HG03432 (cell line): ENCODE measurements at regions not wholly inside any gene's neighbourhood (a gene's known extent, or its start where the extent isn't known, plus 50 kb on each side); places are given as distances from the start of the nearest gene placed in this dataset.
A peak's percentile ranks its signal among the peaks of the same experiment; 100 is the strongest.
"Not testable (repeated sequence)": the region's sequence is repeated elsewhere in the genome, so short reads cannot be mapped to it uniquely, and the experiment has no call there.

Source experiments
- ATAC-seq: cut with Tn5 transposase; IDR thresholded peaks from one replicate; pipeline ENCODE4 v1.9.1; 2021; ENCODE audit warnings: mild to moderate bottlenecking, moderate library complexity; ENCODE audit not compliant: unreplicated experiment

DNA sequence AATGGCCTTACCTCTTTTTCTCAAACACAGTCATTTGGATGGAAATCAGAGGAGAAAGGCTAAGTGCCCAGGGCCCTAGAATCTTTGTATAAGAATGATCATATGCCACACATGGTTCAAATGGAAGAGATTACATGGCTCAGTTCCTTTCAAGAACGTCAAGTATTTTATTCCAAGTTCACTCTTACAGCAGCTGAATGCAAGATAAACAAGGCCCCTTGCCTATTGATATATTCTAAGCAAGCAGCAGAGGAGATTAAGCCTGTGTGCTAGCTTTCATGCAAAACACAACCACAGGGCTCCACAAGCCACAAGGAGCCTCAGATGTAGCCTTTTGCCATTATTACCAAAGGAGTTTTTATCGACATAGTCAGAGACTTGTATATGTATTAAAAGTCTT is 55.3 kb upstream of the SLCO6A1 start:
- ATAC-seq = no peak

DNA sequence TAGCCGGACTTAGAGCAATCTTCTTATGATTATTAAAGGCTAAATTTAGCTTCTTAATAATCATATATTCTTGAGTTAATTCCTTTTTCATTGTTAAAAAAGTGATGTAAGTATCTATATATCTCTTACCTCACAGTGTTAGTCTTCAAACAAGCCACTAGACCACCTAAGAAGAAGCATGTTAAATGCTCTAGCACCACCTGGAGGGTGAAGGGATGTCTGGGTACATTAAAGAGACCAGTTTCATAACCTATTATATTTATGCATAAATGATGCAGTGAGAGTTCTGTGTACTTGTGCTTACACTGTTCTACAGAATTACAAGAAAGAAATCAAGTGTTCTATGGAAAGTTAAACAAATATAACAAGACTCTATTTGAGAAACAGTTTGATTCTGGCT is 55.9 kb upstream of the SLCO6A1 start:
- no peak for ATAC-seq

DNA sequence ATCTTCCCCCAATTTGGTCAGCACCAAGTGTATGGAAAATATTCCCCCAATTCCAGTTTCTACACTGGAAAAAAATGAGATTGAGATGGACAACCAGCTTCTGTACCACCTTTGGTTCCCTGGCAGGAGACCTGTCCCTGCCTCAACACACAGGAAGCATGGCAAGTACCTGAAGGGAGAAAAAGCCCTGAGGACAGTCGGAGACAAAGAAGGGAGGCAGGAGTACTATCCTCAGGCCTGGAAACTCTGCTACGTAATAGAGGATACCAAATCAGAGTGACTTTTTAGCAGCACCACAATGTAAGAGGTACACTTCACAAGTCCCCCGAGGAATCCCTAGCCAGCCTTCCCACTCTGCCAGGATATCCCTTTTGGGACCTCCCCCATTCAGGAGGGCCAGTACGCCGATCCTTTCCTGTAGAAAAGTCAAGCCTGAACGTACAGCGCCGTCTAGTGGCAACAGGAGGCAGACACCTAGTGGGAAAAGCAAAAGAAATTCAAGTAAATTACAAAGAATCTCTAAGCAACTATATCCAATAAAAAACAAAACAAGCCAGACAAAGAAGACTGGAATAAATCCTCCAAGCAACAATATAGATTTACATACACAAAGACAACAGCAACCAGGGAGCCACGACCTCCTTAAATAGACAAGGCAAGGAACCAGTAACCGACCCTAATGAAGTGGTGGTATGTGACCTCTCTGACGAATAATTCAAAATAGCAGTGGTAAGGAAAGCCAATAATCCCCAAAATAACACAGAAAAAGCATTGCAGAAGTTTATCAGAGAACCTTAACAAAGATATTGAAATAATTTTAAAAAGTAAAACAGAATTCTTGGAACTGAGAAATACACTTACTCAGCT is 63.3 kb upstream of the SLCO6A1 start:
- peak; percentile 67 for ATAC-seq

DNA sequence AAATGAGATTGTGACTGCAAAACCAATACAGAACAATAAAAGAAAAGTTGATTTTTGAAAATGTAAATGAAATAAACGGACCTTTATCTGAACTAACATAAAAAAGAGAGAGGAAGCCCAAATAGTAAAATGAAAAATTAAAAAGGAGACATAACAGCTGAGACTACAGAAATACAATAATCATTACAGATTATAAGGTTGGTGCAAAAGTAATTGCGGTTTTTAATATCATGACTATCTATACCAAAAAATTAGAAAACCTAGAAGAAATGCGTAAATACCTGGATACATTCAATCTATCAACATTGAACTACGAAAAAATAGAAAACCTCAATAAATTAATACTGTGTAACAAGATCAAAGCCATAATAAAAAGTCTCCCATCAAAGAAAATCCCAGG is 71.9 kb upstream of the SLCO6A1 start:
- no peak for ATAC-seq

DNA sequence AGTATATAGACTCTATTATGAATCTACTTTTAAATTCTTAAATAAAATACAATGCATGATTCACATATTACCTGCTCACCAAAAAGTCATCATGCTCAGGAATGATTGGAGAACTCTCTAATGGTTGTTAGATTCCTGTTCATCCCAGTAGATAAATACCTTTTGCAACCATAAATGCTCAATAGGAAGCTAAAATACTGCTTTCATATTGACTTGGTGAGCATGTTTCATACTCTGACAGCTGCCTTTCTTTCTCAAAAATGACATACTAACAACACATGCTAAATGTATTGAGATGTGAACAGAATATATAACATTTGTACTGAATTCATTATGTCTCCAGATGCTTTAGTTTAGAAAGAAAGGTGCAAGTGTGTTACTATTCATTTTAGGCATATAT is 79.6 kb upstream of the SLCO6A1 start:
- no peak for ATAC-seq

DNA sequence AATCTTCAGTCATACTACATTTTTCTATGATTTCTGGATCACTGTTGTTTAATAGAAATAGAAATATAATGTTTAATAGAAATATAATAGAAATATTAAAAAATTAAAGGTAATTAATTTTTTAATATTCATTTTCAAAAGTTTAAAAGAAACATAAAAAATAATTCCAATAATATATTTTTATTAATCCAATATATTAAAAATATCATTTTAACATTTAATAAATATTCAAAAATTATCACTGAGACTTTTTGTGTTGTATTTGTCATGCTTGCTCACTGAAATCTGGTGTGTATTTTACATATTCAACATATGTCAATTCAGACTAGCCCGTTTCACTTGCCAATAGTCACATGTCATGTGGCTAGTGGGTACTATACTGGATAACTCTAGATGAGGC is 80.6 kb upstream of the SLCO6A1 start:
- no peak for ATAC-seq

DNA sequence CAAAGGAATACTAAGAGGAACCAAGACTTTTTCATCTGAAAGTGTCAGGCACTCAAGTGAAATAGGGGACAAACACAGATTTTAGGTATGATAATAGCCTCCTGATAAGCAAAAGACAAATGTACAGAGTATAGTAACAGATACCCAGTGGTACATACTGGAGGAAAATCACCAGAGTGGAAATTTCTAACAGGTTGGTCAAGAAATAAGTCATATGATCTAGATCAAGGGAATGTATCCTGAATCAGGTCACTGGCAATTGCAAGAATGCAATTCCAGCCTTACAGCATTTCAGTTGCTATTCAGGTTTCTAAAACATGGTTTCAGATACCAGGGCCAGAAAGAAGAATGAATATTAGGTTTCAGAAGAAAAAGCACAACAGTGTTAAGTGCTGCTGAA is 82.2 kb upstream of the SLCO6A1 start:
- ATAC-seq = no peak

DNA sequence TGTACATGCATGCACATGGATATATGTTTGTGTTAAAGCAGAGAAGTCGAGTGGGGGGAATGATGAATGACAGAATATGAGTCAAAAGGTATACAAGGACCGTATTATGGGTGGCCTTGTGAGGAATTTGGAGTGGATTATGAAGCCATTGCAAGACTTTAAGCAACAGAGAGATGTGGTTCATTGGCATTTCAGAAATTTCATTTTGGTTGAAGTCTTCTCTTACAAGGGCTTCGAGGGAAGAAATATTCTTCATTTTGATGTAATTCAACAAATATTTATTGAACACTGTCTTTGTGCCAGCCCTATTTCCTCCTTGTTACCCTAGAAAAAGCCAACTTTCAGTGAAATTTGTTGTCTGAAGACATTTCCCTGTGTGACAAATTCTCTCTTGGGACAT is 83.9 kb upstream of the SLCO6A1 start:
- ATAC-seq = no peak

DNA sequence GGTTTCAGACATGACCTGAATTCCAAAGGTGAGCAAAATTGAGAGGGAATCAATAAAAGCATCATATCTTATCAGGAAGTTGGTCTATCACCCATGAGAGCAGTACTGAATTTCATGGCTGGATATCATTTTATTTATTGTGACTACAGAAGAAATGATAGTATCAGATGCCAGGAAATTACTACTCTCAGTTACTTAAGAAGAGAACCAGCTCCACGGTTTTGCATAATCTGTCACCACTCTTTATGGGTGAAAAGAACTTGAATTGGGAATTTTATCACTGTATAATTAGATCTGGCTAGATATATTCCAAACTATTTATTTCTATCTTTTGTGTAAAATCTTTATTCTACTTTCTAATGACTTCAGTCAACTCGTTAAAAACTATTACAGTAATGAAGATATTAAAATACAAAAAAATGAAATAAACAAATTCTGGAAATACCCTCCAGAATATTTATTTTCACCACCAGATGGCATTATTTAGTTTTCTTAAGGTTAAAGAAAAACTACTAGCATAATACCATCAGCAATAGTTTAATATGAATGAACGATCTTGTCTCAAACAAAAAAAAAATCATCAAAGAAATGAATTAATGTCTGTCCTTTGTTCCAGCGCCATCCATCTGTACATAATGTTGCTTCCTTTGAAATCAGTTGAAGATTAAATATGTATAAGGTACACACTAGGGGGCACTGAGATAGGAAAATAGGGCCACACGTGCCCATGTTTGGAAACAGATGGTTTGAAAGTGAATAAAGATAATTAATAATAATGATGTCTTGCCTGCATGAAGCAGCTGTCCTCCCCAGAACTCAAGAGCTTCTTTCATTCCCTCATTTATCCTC is 84.7 kb upstream of the SLCO6A1 start:
- ATAC-seq = no peak

DNA sequence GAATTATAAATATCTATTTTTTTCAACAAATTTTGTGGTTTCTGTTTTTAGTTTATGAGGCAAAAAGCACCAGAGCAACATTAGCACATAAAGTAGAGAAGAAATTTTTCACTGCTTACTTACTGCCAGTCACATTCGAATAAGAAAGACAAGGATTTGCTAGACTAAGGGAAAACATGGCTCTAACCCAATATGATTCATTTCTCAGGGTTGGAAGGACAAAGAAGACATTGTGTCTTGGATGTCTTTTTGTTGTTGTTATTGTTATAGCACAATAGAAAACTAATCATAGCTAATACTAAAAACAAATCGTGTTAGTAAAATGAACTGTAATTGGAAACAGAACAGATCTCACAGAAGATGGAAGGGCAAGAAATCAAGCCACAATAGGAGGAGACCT is 90.9 kb upstream of the SLCO6A1 start:
- ATAC-seq = no peak

DNA sequence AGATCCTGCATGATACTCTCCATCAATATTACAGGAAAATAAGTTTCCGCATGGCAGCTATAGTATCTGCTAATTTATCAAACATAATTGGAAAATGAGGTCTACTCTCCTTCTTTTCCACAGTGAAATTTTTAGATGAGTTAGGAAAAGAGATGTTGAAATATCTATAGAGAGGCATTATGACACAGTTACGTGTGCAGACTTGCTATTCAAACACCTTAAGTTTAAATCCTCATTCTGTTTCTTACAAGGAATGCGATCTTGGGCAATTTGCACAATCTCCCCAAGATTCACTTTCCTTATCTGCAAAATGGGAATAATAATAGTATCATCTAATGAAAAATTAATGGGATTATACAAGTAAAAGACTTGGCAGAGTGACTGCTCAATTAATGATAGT is 91.7 kb upstream of the SLCO6A1 start:
- ATAC-seq = no peak

DNA sequence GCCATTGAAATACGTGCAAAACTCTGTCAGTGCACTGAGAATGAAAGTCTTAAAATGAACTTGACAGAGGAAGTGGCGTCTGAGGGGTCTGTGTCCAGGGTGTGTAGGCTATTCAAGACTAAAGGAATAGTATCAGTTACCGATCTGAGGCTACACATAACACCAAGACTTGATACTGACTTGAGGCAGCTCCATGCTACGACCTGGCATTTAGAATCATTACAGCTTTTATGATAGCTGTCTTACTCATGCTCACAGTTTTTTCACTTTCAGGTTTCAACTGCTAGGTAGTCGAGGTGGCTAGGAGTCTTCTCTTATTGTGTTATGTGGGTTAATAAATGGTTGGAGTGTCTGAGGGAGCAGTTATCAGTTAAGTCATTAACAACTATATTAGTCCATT is 92.8 kb upstream of the SLCO6A1 start:
- ATAC-seq = peak; percentile 83

DNA sequence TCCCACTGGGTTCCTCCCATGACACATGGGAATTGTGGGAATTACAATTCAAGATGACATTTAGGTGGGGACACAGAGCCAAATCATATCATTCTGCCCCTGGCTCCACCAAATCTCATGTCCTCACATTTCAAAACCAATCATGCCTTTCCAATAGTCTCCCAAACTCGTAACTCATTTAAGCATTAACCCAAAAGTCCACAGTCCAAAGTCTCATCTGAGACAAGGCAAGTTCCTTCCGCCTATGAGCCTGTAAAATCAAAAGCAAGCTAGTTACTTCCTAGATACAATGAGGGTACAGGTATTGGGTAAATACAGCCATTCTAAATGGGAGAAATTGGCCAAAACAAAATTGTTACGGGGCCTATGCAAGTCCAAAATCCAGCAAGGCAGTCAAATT is 93.8 kb upstream of the SLCO6A1 start:
- ATAC-seq = not testable (repeated sequence)

DNA sequence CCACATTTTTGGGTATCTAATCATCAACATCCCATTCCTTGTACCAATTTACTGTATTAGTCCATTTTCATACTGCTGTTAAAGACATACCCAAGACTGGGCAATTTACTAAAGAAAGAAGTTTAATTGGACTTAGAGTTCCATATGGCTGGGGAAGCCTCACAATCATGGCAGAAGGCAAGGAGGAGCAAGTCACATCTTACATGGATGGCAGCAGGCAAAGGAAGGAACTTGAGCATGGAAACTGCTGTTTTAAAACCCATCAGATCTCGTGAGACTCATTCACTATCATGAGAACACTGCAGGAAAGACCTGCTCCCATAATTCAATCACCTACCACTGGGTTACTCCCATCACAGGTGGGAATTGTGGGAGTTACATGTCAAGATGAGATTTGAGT is 95.4 kb upstream of the SLCO6A1 start:
- ATAC-seq = no peak

DNA sequence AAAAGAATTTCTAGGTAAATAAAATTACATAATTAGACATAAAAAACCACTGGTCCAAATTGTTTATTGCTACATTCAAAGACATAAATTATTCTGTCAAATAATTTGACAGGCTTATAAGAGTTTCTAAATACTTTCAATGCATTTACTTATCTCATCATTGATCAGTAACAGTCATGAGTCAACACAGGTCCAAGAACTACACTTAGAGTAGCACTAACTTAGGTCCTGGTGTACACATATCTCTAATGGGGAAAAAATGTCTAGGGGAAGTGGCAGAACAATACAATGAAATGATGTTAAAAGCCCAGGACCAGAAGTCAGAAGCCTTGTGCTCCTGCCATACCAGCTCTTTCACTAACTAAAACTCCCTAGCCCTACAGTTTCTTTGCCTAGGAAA is 96.5 kb upstream of the SLCO6A1 start:
- ATAC-seq = no peak

DNA sequence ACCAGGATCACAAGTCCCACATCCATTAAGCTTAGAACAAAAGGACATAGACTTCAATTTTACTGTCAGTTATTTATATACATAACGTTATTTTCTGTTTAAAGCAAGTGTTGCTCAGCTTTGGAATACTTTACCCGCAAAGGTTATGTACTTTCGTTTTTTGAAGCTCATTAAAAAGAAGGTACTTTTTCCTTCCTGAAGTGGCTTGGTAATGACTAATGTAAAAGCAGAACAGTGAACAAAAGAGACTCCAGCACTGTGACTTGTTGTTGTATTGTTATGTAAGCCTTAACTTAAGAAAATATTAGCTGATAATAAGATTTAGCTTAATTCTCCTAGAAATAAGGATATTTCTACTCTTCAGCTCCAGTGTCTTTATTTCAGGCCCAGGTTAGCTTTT is 97.3 kb upstream of the SLCO6A1 start:
- ATAC-seq = peak; percentile 72

DNA sequence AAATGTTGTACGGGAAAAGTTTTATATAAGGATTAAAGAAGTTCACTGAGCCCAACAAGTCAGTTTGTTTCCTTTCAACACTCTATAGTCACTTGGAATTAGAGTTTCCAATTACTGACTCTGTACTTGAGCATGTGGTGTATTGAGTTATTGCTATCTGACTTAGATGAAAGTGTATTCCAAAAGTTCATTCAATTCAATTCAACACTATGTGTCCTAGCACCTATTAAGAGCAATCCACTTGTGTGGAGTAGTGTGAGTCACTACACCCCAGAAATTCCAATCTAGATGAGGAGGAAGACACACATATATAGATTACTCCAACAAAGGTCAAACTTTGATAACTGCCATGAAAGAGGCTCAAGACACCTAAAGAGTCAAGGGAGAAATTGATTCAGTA is 98.2 kb upstream of the SLCO6A1 start:
- ATAC-seq = no peak

DNA sequence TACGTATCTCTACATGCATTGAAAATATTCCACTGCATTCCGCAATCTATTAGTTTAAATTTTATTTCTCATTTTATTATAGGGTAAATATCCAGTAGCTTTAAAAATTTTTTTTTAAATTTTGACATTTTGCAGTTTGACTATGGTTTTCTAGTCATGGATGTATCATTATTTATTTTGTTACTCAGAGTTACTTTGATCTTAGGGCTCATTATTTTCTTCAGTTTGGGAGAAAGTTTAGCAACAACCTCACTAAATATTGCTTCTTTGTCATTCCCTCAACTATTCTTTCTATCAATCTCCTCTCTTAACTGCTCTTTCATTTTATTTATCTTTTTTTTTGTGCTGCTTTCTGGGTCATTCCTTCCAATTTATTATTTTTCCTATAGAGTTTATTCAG is 100.5 kb upstream of the SLCO6A1 start:
- no peak for ATAC-seq

DNA sequence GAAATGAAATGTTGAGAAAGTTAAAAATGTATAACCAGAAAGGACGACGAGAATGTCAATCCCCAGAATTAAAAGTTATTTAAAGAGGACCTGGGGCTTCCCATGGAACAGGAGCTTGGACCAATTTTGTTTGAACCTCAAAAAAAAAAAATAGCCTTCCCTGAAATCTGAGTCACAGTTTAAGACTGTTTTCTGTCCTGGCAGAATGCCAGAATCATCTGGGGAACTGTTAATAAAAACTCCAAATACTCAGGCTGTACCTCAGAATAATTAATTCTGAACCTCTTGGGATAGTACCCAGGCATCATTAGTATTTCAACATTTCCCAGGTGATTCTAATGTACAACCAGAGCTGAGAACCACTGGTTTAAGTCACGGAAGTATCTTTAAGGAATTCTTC is 102.2 kb upstream of the SLCO6A1 start:
- no peak for ATAC-seq

DNA sequence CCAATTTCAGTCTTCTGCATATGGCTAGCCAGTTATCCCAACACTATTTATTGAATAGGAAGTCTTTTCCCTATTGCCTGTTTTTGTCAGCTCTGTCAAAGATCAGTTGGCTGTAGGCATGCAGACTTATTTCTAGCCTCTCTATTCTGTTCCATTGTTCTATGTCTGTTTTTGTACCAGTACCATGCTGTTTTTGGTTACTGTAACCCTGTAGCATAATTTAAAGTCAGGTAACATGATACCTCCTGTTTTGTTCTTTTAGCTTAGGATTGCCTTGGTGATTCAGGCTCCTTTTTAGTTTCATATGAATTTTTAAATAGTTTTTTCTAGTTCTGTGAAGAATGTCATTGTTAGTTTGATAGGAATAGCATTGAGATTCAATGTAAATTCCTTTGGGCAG is 104.9 kb upstream of the SLCO6A1 start:
- ATAC-seq = no peak

DNA sequence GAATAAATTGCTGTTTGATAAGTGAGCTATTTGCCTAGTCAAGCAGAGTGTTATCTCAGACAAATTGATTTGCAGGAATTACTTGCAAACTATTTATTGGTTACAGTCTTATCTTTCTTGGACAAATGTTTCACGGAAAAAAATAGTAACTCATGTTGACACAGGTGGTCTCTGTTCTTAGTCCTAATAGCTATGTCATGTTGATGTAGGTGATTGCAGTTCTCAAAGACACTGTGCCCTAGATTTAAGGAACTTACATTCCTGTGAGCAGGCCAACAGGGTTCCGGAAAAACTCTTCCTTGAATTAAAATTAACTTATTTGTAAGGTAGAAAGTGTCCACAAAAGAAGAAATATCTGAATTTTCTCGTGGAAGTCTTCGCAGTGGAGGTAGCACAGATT is 109.6 kb upstream of the SLCO6A1 start:
- no peak for ATAC-seq

DNA sequence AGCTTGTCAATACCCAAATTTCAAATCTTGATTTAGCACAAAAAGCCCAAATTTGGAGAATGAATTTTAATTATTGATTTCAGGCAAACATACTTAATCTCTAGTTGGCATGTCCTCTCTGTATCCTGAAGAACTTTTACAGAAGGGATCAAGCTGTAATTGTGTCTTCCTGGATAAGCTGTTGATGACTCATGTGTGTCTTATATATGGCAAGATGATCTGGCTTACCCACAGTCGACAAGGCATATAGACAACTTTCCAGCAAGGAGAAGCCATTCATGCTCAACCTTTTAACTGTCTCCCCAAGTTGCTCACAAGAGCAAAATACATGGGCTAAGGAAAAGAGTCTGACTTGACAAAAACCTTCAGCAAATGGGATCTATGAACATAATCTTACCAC is 112.5 kb upstream of the SLCO6A1 start:
- no peak for ATAC-seq
